ENCODE measurements at regions not wholly inside any gene's neighbourhood (a gene's known extent, or its start where the extent isn't known, plus 50 kb on each side); places are given as distances from the start of the nearest gene placed in this dataset.

- TF ChIP-seq CTCF (IDR thresholded peaks at IDR 0.05) (no peak), POLR2A (IDR thresholded peaks at IDR 0.05) (no peak)
These were observed 57.8 kb downstream of the FRMPD3 start for GRCh38 chrX:107507093-107507743.

All from heart left ventricle (tissue), 13 donors.